SU-DHL-6 (cell line): ENCODE measurements at regions not wholly inside any gene's neighbourhood (a gene's known extent, or its start where the extent isn't known, plus 50 kb on each side); places are given as distances from the start of the nearest gene placed in this dataset.

ENCODE experiments used
- H2AFZ ChIP-seq: fragments of 200-600 bp; sonication (generic); 2 replicates; pipeline ENCODE4 v1.6.1; 2014; ENCODE audit warnings: low read depth, mild to moderate bottlenecking, moderate library complexity, mixed read lengths, antibody characterized with exemption, low read length; ENCODE audit not compliant: severe bottlenecking
- H3F3A ChIP-seq: fragments of 200-600 bp; shearing (Covaris generic); 2 replicates; pipeline ENCODE4 v1.6.0; 2016; ENCODE audit warnings: antibody characterized with exemption, mild to moderate bottlenecking; ENCODE audit not compliant: insufficient read depth
- H3K27ac ChIP-seq: fragments of 200-600 bp; sonication (generic); 2 replicates; pipeline ENCODE4 v1.5.1; 2016; ENCODE audit warnings: low read depth, mild to moderate bottlenecking, low read length, moderate library complexity, mixed read lengths
- H3K27me3 ChIP-seq: fragments of 200-600 bp; sonication (generic), shearing (Covaris generic); 2 replicates; pipeline ENCODE4 v1.6.0; 2014; ENCODE audit warnings: mild to moderate bottlenecking, low read length
- H3K36me3 ChIP-seq: fragments of 200-600 bp; sonication (generic); 2 replicates; pipeline ENCODE4 v1.6.1; 2014; ENCODE audit warnings: mild to moderate bottlenecking, low read length, mixed read lengths
- H3K4me2 ChIP-seq: fragments of 300-600, 200-600 bp; shearing (Covaris generic), sonication (generic); 2 replicates; pipeline ENCODE4 v1.6.0; 2014; ENCODE audit warnings: low read length, low read depth, mild to moderate bottlenecking; ENCODE audit not compliant: poor library complexity, severe bottlenecking
- H3K4me3 ChIP-seq: fragments of 200-600 bp; sonication (generic); 2 replicates; pipeline ENCODE4 v1.5.1; 2014; ENCODE audit warnings: antibody characterized with exemption, low read length, mild to moderate bottlenecking, mixed read lengths; ENCODE audit not compliant: insufficient read depth, poor library complexity, severe bottlenecking
- H3K79me2 ChIP-seq: fragments of 200-600 bp; sonication (generic); 2 replicates; pipeline ENCODE4 v1.6.1; 2014; ENCODE audit warnings: mild to moderate bottlenecking, low read length, moderate library complexity; ENCODE audit not compliant: insufficient read depth
- H3K9ac ChIP-seq: fragments of 200-600 bp; sonication (generic); 2 replicates; pipeline ENCODE4 v1.7.0; 2014; ENCODE audit warnings: mild to moderate bottlenecking, low read length
- H3K9me2 ChIP-seq: fragments of 200-600 bp; sonication (generic); replicated peaks from 2 replicates; pipeline ENCODE4 v1.6.1; 2014; ENCODE audit warnings: low read length; ENCODE audit not compliant: insufficient read depth
- H3K9me3 ChIP-seq: fragments of 200-600 bp; sonication (generic); 2 replicates; pipeline ENCODE4 v1.6.1; 2014; ENCODE audit warnings: low read length, mixed read lengths; ENCODE audit not compliant: insufficient read depth
- H4K20me1 ChIP-seq: fragments of 200-600 bp; sonication (generic); 2 replicates; pipeline ENCODE4 v1.6.1; 2014; ENCODE audit warnings: low read depth, mild to moderate bottlenecking, antibody characterized with exemption, low read length, moderate library complexity, mixed read lengths
- EZH2phosphoT487 ChIP-seq: fragments of 200-600 bp; sonication (generic), shearing (Covaris generic); conservative IDR thresholded peaks from 2 replicates; pipeline ENCODE4 v1.6.1; 2018; ENCODE audit warnings: mild to moderate bottlenecking, antibody characterized with exemption, low read length, moderate library complexity, mixed read lengths
- TF ChIP-seq, protein P1 (sequence below): fragments of 200-600 bp; sonication (generic); IDR thresholded peaks from one replicate; pipeline ENCODE4 v1.5.1; 2017; ENCODE audit warnings: antibody characterized with exemption, mild to moderate bottlenecking, low read length, moderate library complexity; ENCODE audit not compliant: insufficient read depth, poor library complexity, severe bottlenecking

DNA sequence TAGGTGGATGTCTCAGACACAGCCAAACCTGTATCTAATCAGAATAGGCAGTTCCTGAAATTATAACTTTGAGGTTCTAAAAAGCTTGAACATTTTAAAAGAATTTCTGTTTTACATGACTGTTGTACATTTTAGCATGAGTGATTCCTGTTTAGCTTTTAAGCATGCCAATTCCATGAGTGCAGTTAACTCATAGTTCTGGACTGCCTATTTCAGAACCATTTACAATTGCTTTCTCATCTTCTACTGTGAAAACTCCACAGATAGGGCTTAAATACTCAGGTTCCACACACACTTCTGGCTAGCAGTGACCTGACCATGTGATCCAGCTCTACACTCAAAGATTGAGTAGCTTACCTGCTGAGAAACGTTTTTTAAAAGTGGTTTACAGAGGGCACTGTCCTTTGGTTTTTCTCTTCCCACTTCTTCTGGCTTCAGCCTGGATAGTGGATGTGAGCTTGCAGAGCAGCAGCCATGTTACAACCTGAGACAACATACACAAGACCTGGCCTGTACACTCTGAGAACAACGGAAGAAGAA lies 280.8 kb downstream of the ANKRD50 start:
- TF ChIP-seq, protein P1, sequence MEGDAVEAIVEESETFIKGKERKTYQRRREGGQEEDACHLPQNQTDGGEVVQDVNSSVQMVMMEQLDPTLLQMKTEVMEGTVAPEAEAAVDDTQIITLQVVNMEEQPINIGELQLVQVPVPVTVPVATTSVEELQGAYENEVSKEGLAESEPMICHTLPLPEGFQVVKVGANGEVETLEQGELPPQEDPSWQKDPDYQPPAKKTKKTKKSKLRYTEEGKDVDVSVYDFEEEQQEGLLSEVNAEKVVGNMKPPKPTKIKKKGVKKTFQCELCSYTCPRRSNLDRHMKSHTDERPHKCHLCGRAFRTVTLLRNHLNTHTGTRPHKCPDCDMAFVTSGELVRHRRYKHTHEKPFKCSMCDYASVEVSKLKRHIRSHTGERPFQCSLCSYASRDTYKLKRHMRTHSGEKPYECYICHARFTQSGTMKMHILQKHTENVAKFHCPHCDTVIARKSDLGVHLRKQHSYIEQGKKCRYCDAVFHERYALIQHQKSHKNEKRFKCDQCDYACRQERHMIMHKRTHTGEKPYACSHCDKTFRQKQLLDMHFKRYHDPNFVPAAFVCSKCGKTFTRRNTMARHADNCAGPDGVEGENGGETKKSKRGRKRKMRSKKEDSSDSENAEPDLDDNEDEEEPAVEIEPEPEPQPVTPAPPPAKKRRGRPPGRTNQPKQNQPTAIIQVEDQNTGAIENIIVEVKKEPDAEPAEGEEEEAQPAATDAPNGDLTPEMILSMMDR = no peak
- no peak for TF ChIP-seq EZH2phosphoT487
- Histone ChIP-seq H3K27ac (no peak overlapping the region), H3F3A (no peaks in the 10 kb centered on the region), H3K9ac (no peak overlapping the region), H4K20me1 (no peaks in the 10 kb centered on the region), H3K9me2 (no peaks in the 10 kb centered on the region), H3K36me3 (no peaks in the 10 kb centered on the region), H3K79me2 (no peaks in the 10 kb centered on the region), H3K9me3 (no peaks in the 10 kb centered on the region), H3K4me3 (no peak overlapping the region), H2AFZ (no peak overlapping the region), H3K4me2 (no peak overlapping the region), H3K27me3 (no peaks in the 10 kb centered on the region)

- TF ChIP-seq, protein P1 = no peak
- no peak for TF ChIP-seq EZH2phosphoT487
- Histone ChIP-seq H3K4me3 (no peak overlapping the region), H3K4me2 (no peak overlapping the region), H3K27me3 (no peaks in the 10 kb centered on the region), H2AFZ (no peak overlapping the region), H3K9ac (no peak overlapping the region), H3K27ac (no peak overlapping the region), H3K9me2 (no peaks in the 10 kb centered on the region), H3K36me3 (no peaks in the 10 kb centered on the region), H3K9me3 (no peaks in the 10 kb centered on the region), H4K20me1 (no peaks in the 10 kb centered on the region), H3K79me2 (no peaks in the 10 kb centered on the region), H3F3A (no peaks in the 10 kb centered on the region)
Observed at GRCh38 chr4:124432500-124432899, 280.0 kb downstream of the ANKRD50 start.

- H3K27ac ChIP-seq = no peak overlapping the region
- H3K9me2 ChIP-seq = no peaks in the 10 kb centered on the region
- H3K9ac ChIP-seq = no peak overlapping the region
- no peak overlapping the region for H2AFZ ChIP-seq
- no peak overlapping the region for H3K4me2 ChIP-seq
- no peaks in the 10 kb centered on the region for H3K27me3 ChIP-seq
- no peaks in the 10 kb centered on the region for H4K20me1 ChIP-seq
- H3F3A ChIP-seq = no peaks in the 10 kb centered on the region
- H3K4me3 ChIP-seq = no peak overlapping the region
- H3K9me3 ChIP-seq = no peaks in the 10 kb centered on the region
- no peak for TF ChIP-seq EZH2phosphoT487
- TF ChIP-seq, protein P1 = no peak
- H3K79me2 ChIP-seq = no peaks in the 10 kb centered on the region
- H3K36me3 ChIP-seq = no peaks in the 10 kb centered on the region
Observed at GRCh38 chr4:124433044-124433443, 279.5 kb downstream of the ANKRD50 start.
